G401 (cell line): ENCODE measurements at regions not wholly inside any gene's neighbourhood (a gene's known extent, or its start where the extent isn't known, plus 50 kb on each side); places are given as distances from the start of the nearest gene placed in this dataset.

ENCODE experiments used
- DNase-seq: peaks from one replicate; pipeline ENCODE4 v3.0.0-alpha.2; 2015; ENCODE audit warnings: low spot score
- in situ Hi-C: cut with HindIII; loops from 2 replicates; pipeline ENCODE4 v1.10.0; 2016; ENCODE audit warnings: low sequenced_read_pairs, mixed read lengths

GRCh38 chr2:120622886-120623753, 112.5 kb upstream of the GLI2 start:
- in situ Hi-C loops = no loop called here
- DNase-seq = peak; percentile 4

- no peak for DNase-seq
- in situ Hi-C loops = no loop called here
Observed at GRCh38 chr2:120624061-120624737, 111.5 kb upstream of the GLI2 start.

GRCh38 chr2:120624738-120625446, 110.8 kb upstream of the GLI2 start:
- DNase-seq = no peak
- in situ Hi-C loops = no loop called here

- no peak for DNase-seq
- in situ Hi-C loops = no loop called here
Observed at GRCh38 chr2:120625865-120626560, 109.7 kb upstream of the GLI2 start.

GRCh38 chr2:120626566-120626965, 109.1 kb upstream of the GLI2 start:
- in situ Hi-C loops = no loop called here
- no peak for DNase-seq

- DNase-seq = no peak
- in situ Hi-C loops = no loop called here
Observed at GRCh38 chr2:120628248-120628647, 107.4 kb upstream of the GLI2 start.

GRCh38 chr2:120629241-120629895, 106.3 kb upstream of the GLI2 start:
- in situ Hi-C loops = no loop called here
- no peak for DNase-seq

GRCh38 chr2:120630031-120630701, 105.5 kb upstream of the GLI2 start:
- in situ Hi-C loops = no loop called here
- no peak for DNase-seq

GRCh38 chr2:120631236-120631635, 104.4 kb upstream of the GLI2 start:
- in situ Hi-C loops = no loop called here
- DNase-seq = no peak

- in situ Hi-C loops = no loop called here
- DNase-seq = no peak
Observed at GRCh38 chr2:120631724-120632123, 103.9 kb upstream of the GLI2 start.

- no peak for DNase-seq
- in situ Hi-C loops = no loop called here
Observed at GRCh38 chr2:120632796-120633646, 102.6 kb upstream of the GLI2 start.

GRCh38 chr2:120634533-120634932, 101.1 kb upstream of the GLI2 start:
- in situ Hi-C loops = no loop called here
- no peak for DNase-seq

- in situ Hi-C loops = no loop called here
- DNase-seq = no peak
Observed at GRCh38 chr2:120635146-120635545, 100.5 kb upstream of the GLI2 start.

GRCh38 chr2:120637847-120638246, 97.8 kb upstream of the GLI2 start:
- in situ Hi-C loops = no loop called here
- no peak for DNase-seq

GRCh38 chr2:120638450-120638849, 97.2 kb upstream of the GLI2 start:
- in situ Hi-C loops = no loop called here
- no peak for DNase-seq

- no peak for DNase-seq
- in situ Hi-C loops = no loop called here
Observed at GRCh38 chr2:120641366-120641771, 94.3 kb upstream of the GLI2 start.

- in situ Hi-C loops = no loop called here
- DNase-seq = no peak
Observed at GRCh38 chr2:120642646-120643045, 93.0 kb upstream of the GLI2 start.

GRCh38 chr2:120646994-120647393, 88.7 kb upstream of the GLI2 start:
- in situ Hi-C loops = no loop called here
- no peak for DNase-seq
